ENCODE measurements at regions not wholly inside any gene's neighbourhood (a gene's known extent, or its start where the extent isn't known, plus 50 kb on each side); places are given as distances from the start of the nearest gene placed in this dataset.

- no peak for TF ChIP-seq ZNF70 (CRISPR knock-in tag; IDR thresholded peaks at IDR 0.05)
- TF ChIP-seq CREB5 (CRISPR knock-in tag; IDR thresholded peaks at IDR 0.05; ENCODE audit: low read depth): no peak
- no peak for TF ChIP-seq PATZ1 (CRISPR knock-in tag; IDR thresholded peaks at IDR 0.05; ENCODE audit: borderline replicate concordance)
- no peak for TF ChIP-seq ZC3H10 (CRISPR knock-in tag; IDR thresholded peaks at IDR 0.05)
Measured at GRCh38 chr10:114879541-114880158, 58.1 kb downstream of the FHIP2A start.
